H1 (cell line): ENCODE measurements at regions not wholly inside any gene's neighbourhood (a gene's known extent, or its start where the extent isn't known, plus 50 kb on each side); places are given as distances from the start of the nearest gene placed in this dataset.

Source experiments
- CTCF ChIA-PET: fragments of 300-600 bp; sonication (Branson Sonifier 250); formaldehyde crosslinking; loops from one replicate; lab custom pipeline; 2021; ENCODE audit not compliant: partially characterized antibody; lab: Charles Lee
- POLR2A ChIA-PET: fragments of 300-600 bp; sonication (Branson Sonifier 250); formaldehyde crosslinking; loops from one replicate; lab custom pipeline; 2021; ENCODE audit warnings: inconsistent platforms; ENCODE audit not compliant: partially characterized antibody; lab: Charles Lee
- DNase-seq, 2 experiments: peaks; one replicate each; pipeline versions ENCODE4 v3.0.0 to v3.0.0-alpha.2; 2010 to 2022; ENCODE audit warnings: low spot score in 2 of 2, low read depth in 1 of 2, mixed read lengths in 1 of 2
- FAIRE-seq: peaks from 2 replicates; lab custom pipeline; 2011; peaks lifted over from hg19 to GRCh38; lab: Jason Lieb, UNC
- H2AFZ ChIP-seq: 2 replicates; pipeline ENCODE4 v1.8.1; 2012; ENCODE audit warnings: low read length, inconsistent platforms
- H2AK5ac ChIP-seq: 2 replicates; pipeline ENCODE4 v1.6.1; 2013; ENCODE audit warnings: low read depth, low read length
- H2BK120ac ChIP-seq: replicated peaks from 2 replicates; pipeline ENCODE3; 2013; ENCODE audit warnings: low read depth, low read length, inconsistent platforms
- H2BK12ac ChIP-seq: 2 replicates; pipeline ENCODE4 v1.6.1; 2013; ENCODE audit warnings: low read depth, low read length
- H2BK15ac ChIP-seq: 2 replicates; pipeline ENCODE4 v1.6.1; 2013; ENCODE audit warnings: low read length
- H2BK20ac ChIP-seq: 2 replicates; pipeline ENCODE4 v1.6.1; 2013; ENCODE audit warnings: low read length
- H2BK5ac ChIP-seq: 2 replicates; pipeline ENCODE4 v1.6.1; 2013; ENCODE audit warnings: low read depth, low read length
- H3K14ac ChIP-seq: 2 replicates; pipeline ENCODE4 v1.6.1; 2013; ENCODE audit warnings: inconsistent platforms; ENCODE audit not compliant: insufficient read length
- H3K18ac ChIP-seq: 2 replicates; pipeline ENCODE4 v1.6.1; 2013; ENCODE audit warnings: low read length; ENCODE audit errors: extremely low read depth
- H3K23ac ChIP-seq: 2 replicates; pipeline ENCODE4 v1.6.1; 2013; ENCODE audit warnings: inconsistent platforms; ENCODE audit not compliant: insufficient read length
- H3K23me2 ChIP-seq: 2 replicates; pipeline ENCODE4 v1.6.1; 2013; ENCODE audit warnings: low read depth, low read length
- H3K27ac ChIP-seq: 2 replicates; pipeline ENCODE4 v1.6.1; 2011; ENCODE audit warnings: low read depth, low read length, inconsistent platforms
- H3K27me3 ChIP-seq, 4 experiments: replicated peaks in 1 of 4; 1 replicate in 1 of 4; 2 replicates in 3 of 4; pipeline versions ENCODE4 v1.6.1 to v1.8.1; 2011 to 2013; ENCODE audit warnings: low read length in 3 of 4, mild to moderate bottlenecking in 3 of 4, inconsistent platforms in 2 of 4, mixed read lengths in 2 of 4, moderate library complexity in 1 of 4; ENCODE audit not compliant: control insufficient read depth in 3 of 4, insufficient read depth in 3 of 4; ENCODE audit errors: extremely low read depth in 1 of 4
- H3K36me3 ChIP-seq, 4 experiments: 2 replicates each; pipeline versions ENCODE4 v1.6.1 to v1.8.1; 2011 to 2013; ENCODE audit warnings: mild to moderate bottlenecking in 4 of 4, low read length in 3 of 4, moderate library complexity in 2 of 4, control low read depth in 1 of 4, inconsistent platforms in 1 of 4; ENCODE audit not compliant: insufficient read depth in 4 of 4, control insufficient read depth in 2 of 4
- H3K4ac ChIP-seq: replicated peaks from 2 replicates; pipeline ENCODE3; 2013; ENCODE audit warnings: low read length, low read depth, mixed read lengths, inconsistent platforms; ENCODE audit not compliant: insufficient read length
- H3K4me1 ChIP-seq, 4 experiments: replicated peaks in 1 of 4; 1 replicate in 1 of 4; 2 replicates in 3 of 4; pipeline versions ENCODE4 v1.6.1 to v1.8.1; 2011 to 2013; ENCODE audit warnings: low read length in 3 of 4, inconsistent platforms in 2 of 4, mixed read lengths in 1 of 4; ENCODE audit not compliant: insufficient read depth in 4 of 4, control insufficient read depth in 3 of 4
- H3K4me2 ChIP-seq, 2 experiments: 2 replicates each; pipeline versions ENCODE4 v1.6.1 to v1.8.1; 2011 to 2013; ENCODE audit warnings: low read depth in 2 of 2, low read length in 2 of 2, control low read depth in 1 of 2, inconsistent platforms in 1 of 2, mild to moderate bottlenecking in 1 of 2; ENCODE audit not compliant: insufficient read depth in 1 of 2
- H3K4me3 ChIP-seq, 4 experiments: fragments of 200-600, 300-600 bp in 1 of 4; sonication (generic), shearing (Covaris generic), sonication (Bioruptor Twin) in 1 of 4; 2 replicates each; pipeline versions ENCODE4 v1.5.1 to v1.8.1; 2011 to 2016; ENCODE audit warnings: low read length in 4 of 4, low read depth in 3 of 4, control low read depth in 2 of 4, inconsistent platforms in 2 of 4, mild to moderate bottlenecking in 2 of 4, mixed read lengths in 1 of 4, moderate library complexity in 1 of 4; ENCODE audit not compliant: insufficient read depth in 2 of 4; ENCODE audit errors: extremely low read depth in 1 of 4
- H3K56ac ChIP-seq: replicated peaks from 2 replicates; pipeline ENCODE3; 2013; ENCODE audit warnings: low read depth, mild to moderate bottlenecking, mixed read lengths, low read length, inconsistent platforms; ENCODE audit not compliant: insufficient read length
- H3K79me1 ChIP-seq: 2 replicates; pipeline ENCODE4 v1.6.1; 2013; ENCODE audit warnings: low read depth, low read length, control low read depth
- H3K79me2 ChIP-seq, 2 experiments: 2 replicates each; pipeline versions ENCODE4 v1.6.1 to v1.8.1; 2012 to 2013; ENCODE audit warnings: low read length in 2 of 2, mild to moderate bottlenecking in 2 of 2, inconsistent platforms in 1 of 2; ENCODE audit not compliant: insufficient read depth in 2 of 2, control insufficient read depth in 1 of 2
- H3K9ac ChIP-seq, 4 experiments: replicated peaks in 1 of 4; 1 replicate in 1 of 4; 2 replicates in 3 of 4; pipeline versions ENCODE4 v1.6.1 to v1.8.1; 2011 to 2013; ENCODE audit warnings: low read depth in 3 of 4, low read length in 3 of 4, control low read depth in 2 of 4, mild to moderate bottlenecking in 2 of 4, moderate library complexity in 2 of 4, inconsistent platforms in 1 of 4; ENCODE audit errors: extremely low read depth in 1 of 4
- H3K9me3 ChIP-seq, 2 experiments: 2 replicates each; pipeline versions ENCODE4 v1.6.1 to v1.8.1; 2012 to 2013; ENCODE audit warnings: mild to moderate bottlenecking in 2 of 2, moderate library complexity in 2 of 2, control low read depth in 1 of 2, inconsistent platforms in 1 of 2, low read depth in 1 of 2, low read length in 1 of 2, mixed read lengths in 1 of 2; ENCODE audit not compliant: insufficient read depth in 2 of 2
- H4K20me1 ChIP-seq, 2 experiments: replicated peaks in 1 of 2; 2 replicates each; pipeline versions ENCODE3 to v1.8.1; 2011 to 2013; ENCODE audit warnings: inconsistent platforms in 2 of 2, low read length in 2 of 2, mild to moderate bottlenecking in 1 of 2; ENCODE audit not compliant: insufficient read depth in 2 of 2, control insufficient read depth in 1 of 2
- H4K5ac ChIP-seq: 2 replicates; pipeline ENCODE4 v1.6.1; 2013; ENCODE audit warnings: low read length, low read depth, mixed read lengths, inconsistent platforms; ENCODE audit not compliant: insufficient read length
- H4K8ac ChIP-seq: 2 replicates; pipeline ENCODE4 v1.8.0; 2013; ENCODE audit warnings: mild to moderate bottlenecking, moderate library complexity, low read length, inconsistent platforms; ENCODE audit not compliant: insufficient read depth; ENCODE audit errors: extremely low read depth
- H4K91ac ChIP-seq: replicated peaks from 2 replicates; pipeline ENCODE3; 2013; ENCODE audit warnings: low read length, mixed read lengths, inconsistent platforms; ENCODE audit not compliant: insufficient read length
- FOSL1 ChIP-seq: IDR thresholded peaks from 2 replicates; pipeline ENCODE4 v1.6.1; 2011; ENCODE audit warnings: mild to moderate bottlenecking, low read depth, low read length, moderate library complexity; ENCODE audit not compliant: insufficient read depth
- HDAC6 ChIP-seq: IDR thresholded peaks from one replicate; pipeline ENCODE4 v1.7.1; 2012; ENCODE audit warnings: low read depth, mild to moderate bottlenecking, inconsistent platforms, low read length, moderate library complexity
- JUND ChIP-seq: IDR thresholded peaks from 2 replicates; pipeline ENCODE4 v1.6.1; 2011; ENCODE audit warnings: mild to moderate bottlenecking, improper control_type of control experiment, low read length
- KDM4A ChIP-seq: IDR thresholded peaks from one replicate; pipeline ENCODE4 v1.7.1; 2012; ENCODE audit warnings: low read depth, mild to moderate bottlenecking, moderate library complexity, low read length, inconsistent platforms; ENCODE audit not compliant: severe bottlenecking
- MAFK ChIP-seq: IDR thresholded peaks from 2 replicates; pipeline ENCODE4 v1.6.1; 2012; ENCODE audit warnings: low read depth, mild to moderate bottlenecking, improper control_type of control experiment, low read length
- NANOG ChIP-seq: IDR thresholded peaks from 2 replicates; pipeline ENCODE4 v1.6.1; 2011; ENCODE audit warnings: low read length, low read depth, mild to moderate bottlenecking, inconsistent platforms; ENCODE audit not compliant: insufficient read depth, poor library complexity, severe bottlenecking
- TEAD4 ChIP-seq: IDR thresholded peaks from 2 replicates; pipeline ENCODE4 v1.6.1; 2012; ENCODE audit warnings: low read depth, low read length, inconsistent platforms, mixed read lengths
- TF ChIP-seq, protein P1 (sequence below): IDR thresholded peaks from 2 replicates; pipeline ENCODE4 v1.6.1; 2011; ENCODE audit warnings: low read depth, mild to moderate bottlenecking, low read length; ENCODE audit not compliant: insufficient read depth

DNA sequence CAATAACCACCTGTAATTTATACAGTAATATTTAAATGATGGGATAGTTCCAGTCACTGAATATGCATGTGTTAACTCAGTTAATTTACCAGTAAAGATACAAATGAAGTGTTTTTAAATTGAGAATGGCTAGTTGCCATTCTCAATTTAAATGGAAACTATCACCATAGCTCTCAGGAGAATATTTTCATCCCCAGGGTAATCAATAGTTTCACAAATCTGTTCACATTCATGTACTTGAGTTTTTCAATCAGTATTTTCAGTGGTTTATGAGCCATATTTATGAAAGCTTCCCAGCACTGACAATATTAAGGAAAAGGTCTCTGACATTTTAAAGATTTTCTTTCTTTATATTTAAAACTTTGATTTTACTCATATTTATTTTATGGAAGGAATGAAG is 439.3 kb downstream of the MAT2B start:
- Histone ChIP-seq H3K4me1 (no peaks in the 10 kb centered on the region), H3K23me2 (no peaks in the 10 kb centered on the region; the same call in 1 of the 2 replicates), H3K14ac (no peak overlapping the region), H3K9me3 (no peaks in the 10 kb centered on the region), H3K9ac (no peak overlapping the region), H3K56ac (no peak overlapping the region), H3K27ac (no peak overlapping the region), H2BK5ac (no peak overlapping the region), H3K18ac (no peak overlapping the region), H3K4ac (no peak overlapping the region), H4K8ac (no peak overlapping the region), H3K36me3 (no peaks in the 10 kb centered on the region), H2BK120ac (no peak overlapping the region), H4K20me1 (no peaks in the 10 kb centered on the region), H3K27me3 (no peaks in the 10 kb centered on the region), H4K5ac (no peak overlapping the region), H3K79me2 (no peaks in the 10 kb centered on the region), H3K79me1 (no peaks in the 10 kb centered on the region), H3K23ac (no peak overlapping the region), H2BK20ac (no peak overlapping the region), H2BK15ac (no peak overlapping the region), H2AFZ (no peak overlapping the region), H3K4me3 (no peak overlapping the region), H2AK5ac (no peak overlapping the region), H3K4me2 (no peak overlapping the region), H4K91ac (no peak overlapping the region), H2BK12ac (no peak overlapping the region)
- ChIA-PET POLR2A (no interaction called here), CTCF (interaction anchor here (1.3 kb wide), 1 partner anchor 11 kb away, joined by 3 read pairs; no protein-coding TSS in a partner anchor)
- no peak for FAIRE-seq
- no peak for DNase-seq
- TF ChIP-seq KDM4A = no peak
- TF ChIP-seq HDAC6 = no peak
- TF ChIP-seq, protein P1, sequence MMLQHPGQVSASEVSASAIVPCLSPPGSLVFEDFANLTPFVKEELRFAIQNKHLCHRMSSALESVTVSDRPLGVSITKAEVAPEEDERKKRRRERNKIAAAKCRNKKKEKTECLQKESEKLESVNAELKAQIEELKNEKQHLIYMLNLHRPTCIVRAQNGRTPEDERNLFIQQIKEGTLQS = no peak
- TF ChIP-seq JUND = no peak
- no peak for TF ChIP-seq TEAD4
- TF ChIP-seq NANOG = no peak
- no peak for TF ChIP-seq FOSL1
- TF ChIP-seq MAFK = no peak
